Psoas muscle (tissue), 7 donors: ENCODE measurements at regions not wholly inside any gene's neighbourhood (a gene's known extent, or its start where the extent isn't known, plus 50 kb on each side); places are given as distances from the start of the nearest gene placed in this dataset.

Experiments used
- ATAC-seq, 4 donors: fragments of 200-7000 bp; cut with Tn5 transposase; one replicate each; pipeline ENCODE4 v1.9.1; 2020; ENCODE audit warnings: moderate library complexity in 3 of 4, mild to moderate bottlenecking in 2 of 4
- DNase-seq, 2 donors: peaks; one replicate each; pipeline ENCODE4 v3.0.0-alpha.2; 2020
- H3K27ac ChIP-seq: fragments of 200-600 bp; one replicate; pipeline ENCODE4 v1.8.0; 2022
- H3K27me3 ChIP-seq, 3 donors: fragments of 200-600 bp in 1 of 3; one replicate each; pipeline versions ENCODE4 v1.6.1 to v1.8.0; 2013 to 2022; ENCODE audit warnings: low read length in 2 of 3, mild to moderate bottlenecking in 2 of 3, moderate library complexity in 1 of 3; ENCODE audit not compliant: insufficient read depth in 3 of 3
- H3K36me3 ChIP-seq, 2 donors: fragments of 200-600 bp in 1 of 2; one replicate each; pipeline versions ENCODE4 v1.6.1 to v1.8.0; 2013 to 2022; ENCODE audit warnings: low read depth in 1 of 2, mild to moderate bottlenecking in 1 of 2, moderate library complexity in 1 of 2; ENCODE audit not compliant: insufficient read depth in 1 of 2
- H3K4me1 ChIP-seq: fragments of 200-600 bp; one replicate; pipeline ENCODE4 v1.8.0; 2022
- H3K4me3 ChIP-seq: fragments of 200-600 bp; one replicate; pipeline ENCODE4 v1.8.0; 2022; ENCODE audit warnings: mild to moderate bottlenecking
- H3K9me3 ChIP-seq: fragments of 200-600 bp; one replicate; pipeline ENCODE4 v1.8.0; 2022
- WGBS, 3 donors: extraction: QIAGEN DNeasy Blood & Tissue Kit; methylation state at CpG; one replicate each; pipeline versions ENCODE4 v1.1.6 to v1.1.7; 2013; 5-methylcytosine and 5-hydroxymethylcytosine counted together
- intact Hi-C, 2 donors: fragments of 100-400 bp; cut with DNase I; formaldehyde crosslinking; loops; one replicate each; pipeline versions ENCODE4 v1.11.0 to v1.14.2; 2022
- TF ChIP-seq, protein P1 (sequence below): fragments of 200-600 bp; IDR thresholded peaks from one replicate; pipeline ENCODE4 v1.8.0; 2022; ENCODE audit warnings: antibody characterized with exemption
- donor health status: healthy with polysubstance abuse.
- donor health status: DM: no; HTN: no; CAD: no; lungs with moderate emphysema.
- donor health status: Bipolar disorder and iron deficiency.
- donor health status: healthy.
- donor health status: DM: yes; HTN: yes; CAD: no.
- donor health status: DM: no; HTN: no; CAD: no.
- donor health status: DM: yes; HTN: yes; CAD: no.

DNA sequence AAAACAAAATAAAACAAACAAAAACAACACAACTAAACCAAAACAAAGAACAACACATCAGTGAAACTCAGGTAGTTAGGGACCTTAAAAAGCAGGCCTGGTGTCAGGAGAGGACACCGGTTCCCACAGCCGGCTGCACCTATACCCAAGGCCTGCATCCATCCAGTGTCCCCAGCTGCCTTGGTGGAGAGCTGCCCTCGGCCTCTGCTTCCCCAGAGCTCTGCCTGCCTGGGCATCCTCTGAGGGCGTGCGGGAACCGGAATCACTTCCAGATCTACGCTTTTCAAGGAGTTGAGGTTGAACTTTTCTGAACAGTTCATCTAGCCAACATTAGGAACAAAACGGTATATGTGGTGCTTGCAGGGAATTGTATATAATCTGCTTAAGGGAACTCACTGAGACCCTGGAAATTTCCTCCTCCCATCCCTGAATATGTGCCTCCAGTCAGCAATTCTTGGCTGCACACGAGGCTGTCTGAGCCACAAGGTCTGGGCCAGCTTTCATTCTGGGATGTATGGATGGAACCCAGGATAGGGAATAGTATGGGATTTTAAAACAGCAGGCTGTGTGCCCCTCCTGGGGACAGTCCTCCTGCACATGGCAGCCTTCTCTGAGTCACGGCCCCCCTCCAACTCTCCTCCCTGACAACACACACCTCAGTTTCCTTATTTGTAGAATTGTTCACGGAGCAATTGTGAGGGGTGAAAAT lies 319.0 kb upstream of the RTL1 start:
- Histone ChIP-seq H3K27ac (no peak overlapping the region), H3K4me3 (no peak overlapping the region), H3K4me1 (no peaks in the 10 kb centered on the region), H3K9me3 (no peaks in the 10 kb centered on the region), H3K36me3 (no peaks in the 10 kb centered on the region), H3K27me3 (peaks cover 0 to 9% (median 3%) of the 10 kb centered on the region in 3 donors)
- ATAC-seq (no peak), DNase-seq (peak in 1 of 2 donors; percentile 15)
- intact Hi-C loops = no loop called here
- WGBS, 3 donors = 85 to 93% (median 89%) methylated on average over 11 of the region's 11 CpGs
- TF ChIP-seq, protein P1, sequence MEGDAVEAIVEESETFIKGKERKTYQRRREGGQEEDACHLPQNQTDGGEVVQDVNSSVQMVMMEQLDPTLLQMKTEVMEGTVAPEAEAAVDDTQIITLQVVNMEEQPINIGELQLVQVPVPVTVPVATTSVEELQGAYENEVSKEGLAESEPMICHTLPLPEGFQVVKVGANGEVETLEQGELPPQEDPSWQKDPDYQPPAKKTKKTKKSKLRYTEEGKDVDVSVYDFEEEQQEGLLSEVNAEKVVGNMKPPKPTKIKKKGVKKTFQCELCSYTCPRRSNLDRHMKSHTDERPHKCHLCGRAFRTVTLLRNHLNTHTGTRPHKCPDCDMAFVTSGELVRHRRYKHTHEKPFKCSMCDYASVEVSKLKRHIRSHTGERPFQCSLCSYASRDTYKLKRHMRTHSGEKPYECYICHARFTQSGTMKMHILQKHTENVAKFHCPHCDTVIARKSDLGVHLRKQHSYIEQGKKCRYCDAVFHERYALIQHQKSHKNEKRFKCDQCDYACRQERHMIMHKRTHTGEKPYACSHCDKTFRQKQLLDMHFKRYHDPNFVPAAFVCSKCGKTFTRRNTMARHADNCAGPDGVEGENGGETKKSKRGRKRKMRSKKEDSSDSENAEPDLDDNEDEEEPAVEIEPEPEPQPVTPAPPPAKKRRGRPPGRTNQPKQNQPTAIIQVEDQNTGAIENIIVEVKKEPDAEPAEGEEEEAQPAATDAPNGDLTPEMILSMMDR = no peak

DNA sequence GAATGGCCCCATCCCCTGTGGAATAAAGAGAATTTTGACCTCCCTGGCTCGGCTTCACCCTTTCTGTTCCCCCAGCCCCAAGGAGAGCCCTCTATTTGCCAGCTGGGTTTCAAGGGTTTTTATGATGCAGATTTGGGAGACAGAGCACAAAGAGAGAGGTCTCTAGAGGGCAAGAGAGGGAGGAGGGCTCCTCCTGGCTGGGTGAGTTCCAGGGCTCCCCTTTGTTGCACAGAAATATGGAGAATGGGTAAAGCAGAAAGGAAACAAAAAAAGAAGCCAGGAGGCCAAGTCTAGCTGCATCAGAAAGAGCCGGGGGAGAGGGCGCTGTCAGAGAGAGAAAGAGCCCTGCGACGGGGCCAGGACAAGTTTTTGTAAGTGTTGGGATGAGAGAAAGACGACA lies 319.6 kb upstream of the RTL1 start:
- 72 to 83% (median 79%) methylated on average over 6 of the region's 6 CpGs for WGBS, 3 donors
- Histone ChIP-seq H3K4me1 (no peaks in the 10 kb centered on the region), H3K36me3 (no peaks in the 10 kb centered on the region), H3K4me3 (no peak overlapping the region), H3K27ac (no peak overlapping the region), H3K9me3 (no peaks in the 10 kb centered on the region), H3K27me3 (peaks cover 0 to 9% (median 3%) of the 10 kb centered on the region in 3 donors)
- DNase-seq (peak in 1 of 2 donors; percentile 9), ATAC-seq (no peak)
- TF ChIP-seq, protein P1 = no peak
- intact Hi-C loops = no loop called here

DNA sequence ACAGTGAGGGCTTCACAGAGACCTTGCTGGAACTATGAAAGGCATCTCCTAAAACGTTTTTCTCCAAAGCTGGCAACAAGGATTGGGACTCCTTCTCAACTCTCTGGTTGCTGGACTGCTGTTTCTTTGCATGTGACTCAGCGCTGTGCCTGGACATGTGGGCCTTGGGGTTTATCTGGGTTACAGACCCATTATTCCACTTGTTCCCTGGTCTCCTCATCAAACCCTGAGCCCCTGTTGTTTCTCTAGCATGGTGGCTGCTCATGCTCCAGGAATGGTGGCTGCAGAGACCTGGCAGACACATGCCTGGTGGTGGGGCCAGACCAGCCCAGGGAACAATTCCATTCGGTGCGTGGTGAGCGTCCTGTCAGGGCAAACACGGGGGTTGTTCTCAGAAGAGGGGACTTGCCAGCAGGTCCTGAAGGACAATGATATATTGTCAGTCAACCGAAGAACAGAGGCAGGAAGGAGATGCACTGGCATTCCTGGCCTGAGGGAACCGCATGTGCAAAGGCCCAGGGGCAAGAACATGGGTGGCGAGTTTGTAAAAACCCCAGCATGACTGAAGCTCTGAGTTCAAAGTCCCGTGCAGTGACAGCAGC lies 320.1 kb upstream of the RTL1 start:
- 78 to 83% (median 78%) methylated on average over 10 of the region's 10 CpGs for WGBS, 3 donors
- no peak for ATAC-seq
- intact Hi-C loops = no loop called here
- no peak overlapping the region for H3K27ac ChIP-seq
- H3K27me3 ChIP-seq = peaks cover 0 to 9% (median 3%) of the 10 kb centered on the region in 3 donors
- no peak overlapping the region for H3K4me3 ChIP-seq
- peak in 1 of 2 donors; percentile 2 for DNase-seq
- H3K4me1 ChIP-seq = no peaks in the 10 kb centered on the region
- TF ChIP-seq, protein P1 = no peak
- H3K9me3 ChIP-seq = no peaks in the 10 kb centered on the region
- no peaks in the 10 kb centered on the region for H3K36me3 ChIP-seq

DNA sequence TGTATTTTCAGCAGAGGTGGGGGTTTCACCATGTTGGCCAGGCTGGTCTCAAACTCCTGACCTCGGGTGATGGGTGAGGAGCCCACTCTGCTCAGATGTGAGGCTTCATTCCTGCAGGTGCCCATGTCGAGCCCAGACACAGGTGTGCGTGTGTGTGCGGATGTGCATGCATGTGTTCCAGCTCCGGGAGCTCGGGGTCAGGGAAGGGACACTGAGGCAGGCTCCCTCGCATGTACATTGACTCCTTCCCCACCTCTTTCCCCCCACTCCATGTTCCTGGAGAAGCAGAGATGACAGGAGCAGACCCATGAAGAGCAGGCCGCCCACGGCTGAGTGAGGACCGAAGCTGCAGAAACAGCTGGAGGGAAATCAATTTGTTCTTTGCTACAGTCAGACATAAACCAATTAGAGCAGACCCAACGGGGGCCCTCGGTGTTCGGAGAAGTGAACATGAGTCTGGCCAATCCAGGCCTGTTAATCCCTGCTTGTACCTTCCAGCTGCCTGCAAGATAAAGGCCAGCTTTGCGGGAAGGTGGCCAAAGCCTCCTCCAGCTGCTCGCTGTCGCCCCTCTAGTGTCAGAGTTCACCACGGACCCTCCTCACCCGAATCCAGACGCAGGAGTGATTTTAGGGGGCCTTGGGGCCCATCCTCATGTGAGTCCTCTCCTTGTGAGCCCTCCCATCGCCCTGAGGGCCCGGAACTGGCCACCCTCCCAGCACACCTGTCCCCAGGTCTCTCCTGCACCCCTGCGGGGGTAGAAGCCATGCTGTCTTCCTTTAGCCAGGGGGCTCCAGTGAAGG lies 321.0 kb upstream of the RTL1 start:
- H3K4me1 ChIP-seq = no peaks in the 10 kb centered on the region
- DNase-seq = peak in 1 of 2 donors; percentile 42
- ATAC-seq = no peak
- intact Hi-C loops = no loop called here
- 35 to 51% (median 39%) methylated on average over 22 of the region's 22 CpGs for WGBS, 3 donors
- TF ChIP-seq, protein P1 = no peak
- no peak overlapping the region for H3K4me3 ChIP-seq
- no peak overlapping the region for H3K27ac ChIP-seq
- peaks cover 0 to 9% (median 3%) of the 10 kb centered on the region in 3 donors for H3K27me3 ChIP-seq
- H3K36me3 ChIP-seq = no peaks in the 10 kb centered on the region
- no peaks in the 10 kb centered on the region for H3K9me3 ChIP-seq
